HL-60 (cell line): ENCODE measurements at regions not wholly inside any gene's neighbourhood (a gene's known extent, or its start where the extent isn't known, plus 50 kb on each side); places are given as distances from the start of the nearest gene placed in this dataset.

Source experiments
- CTCF ChIP-seq: IDR thresholded peaks from one replicate; pipeline ENCODE4 v1.5.1; 2011; ENCODE audit warnings: low read length, control low read depth, inconsistent platforms; ENCODE audit not compliant: insufficient read depth
- GABPA ChIP-seq: IDR thresholded peaks from 2 replicates; pipeline ENCODE4 v1.6.1; 2012; ENCODE audit warnings: low read depth
- POLR2AphosphoS5 ChIP-seq: IDR thresholded peaks from 2 replicates; pipeline ENCODE4 v1.6.1; 2012; ENCODE audit warnings: low read depth
- REST ChIP-seq: IDR thresholded peaks from 2 replicates; pipeline ENCODE4 v1.6.1; 2012; ENCODE audit warnings: low read depth; ENCODE audit not compliant: insufficient replicate concordance
- SPI1 ChIP-seq: IDR thresholded peaks from 2 replicates; pipeline ENCODE4 v1.6.1; 2012; ENCODE audit warnings: low read depth, mild to moderate bottlenecking, borderline replicate concordance

- TF ChIP-seq CTCF (no peak), SPI1 (no peak), POLR2AphosphoS5 (no peak), REST (no peak), GABPA (no peak)
These were observed 166.5 kb downstream of the TBX22 start for GRCh38 chrX:80181079-80181478.
